ENCODE measurements at regions not wholly inside any gene's neighbourhood (a gene's known extent, or its start where the extent isn't known, plus 50 kb on each side); places are given as distances from the start of the nearest gene placed in this dataset.

DNA sequence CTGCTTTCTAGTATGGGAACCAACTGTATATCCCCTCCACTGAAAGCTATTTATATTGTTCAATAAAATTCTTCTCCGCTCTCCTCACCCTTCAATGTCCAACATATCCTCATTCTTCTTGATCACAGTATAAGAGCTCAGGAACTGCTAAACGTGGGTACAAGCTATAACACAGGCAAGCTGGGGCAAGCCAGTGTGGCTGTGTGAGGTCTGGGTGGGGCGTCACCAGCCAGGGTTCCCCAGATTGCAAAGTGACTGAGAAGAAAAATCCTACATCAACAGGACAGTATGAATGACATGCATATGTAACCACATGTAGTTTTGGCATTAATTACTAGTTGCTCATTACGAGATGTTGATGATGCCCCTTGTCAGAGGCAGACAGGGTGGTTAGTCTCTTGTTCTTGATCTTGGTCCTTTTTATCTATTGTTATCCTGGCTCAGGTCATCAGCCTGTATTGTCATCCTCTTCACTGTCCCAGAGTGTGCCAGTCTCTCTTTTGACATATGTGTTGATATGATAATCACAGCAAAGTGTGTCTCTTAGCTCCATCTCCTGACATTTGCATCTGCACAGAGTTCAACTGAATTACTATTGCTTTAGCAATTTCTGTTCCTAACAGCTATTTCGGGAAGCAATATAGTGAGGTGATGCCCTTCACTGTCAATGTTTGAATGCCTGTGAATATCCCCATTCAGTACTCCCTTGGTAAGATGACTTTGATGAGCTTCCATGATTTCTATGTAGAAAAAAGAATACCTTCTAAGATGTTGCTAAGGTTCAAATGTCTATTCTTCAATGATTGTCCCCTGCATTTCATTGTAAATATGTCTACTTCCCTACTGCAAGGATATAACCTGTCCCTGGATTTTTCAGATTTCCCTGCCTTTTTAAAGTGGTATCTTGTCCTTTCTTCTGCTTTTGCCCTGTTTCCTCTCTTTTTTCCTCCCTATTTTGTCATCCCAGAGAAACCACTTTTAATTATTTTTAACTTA, 140.3 kb downstream of the MAT2B start:
- TF ChIP-seq, protein P1, sequence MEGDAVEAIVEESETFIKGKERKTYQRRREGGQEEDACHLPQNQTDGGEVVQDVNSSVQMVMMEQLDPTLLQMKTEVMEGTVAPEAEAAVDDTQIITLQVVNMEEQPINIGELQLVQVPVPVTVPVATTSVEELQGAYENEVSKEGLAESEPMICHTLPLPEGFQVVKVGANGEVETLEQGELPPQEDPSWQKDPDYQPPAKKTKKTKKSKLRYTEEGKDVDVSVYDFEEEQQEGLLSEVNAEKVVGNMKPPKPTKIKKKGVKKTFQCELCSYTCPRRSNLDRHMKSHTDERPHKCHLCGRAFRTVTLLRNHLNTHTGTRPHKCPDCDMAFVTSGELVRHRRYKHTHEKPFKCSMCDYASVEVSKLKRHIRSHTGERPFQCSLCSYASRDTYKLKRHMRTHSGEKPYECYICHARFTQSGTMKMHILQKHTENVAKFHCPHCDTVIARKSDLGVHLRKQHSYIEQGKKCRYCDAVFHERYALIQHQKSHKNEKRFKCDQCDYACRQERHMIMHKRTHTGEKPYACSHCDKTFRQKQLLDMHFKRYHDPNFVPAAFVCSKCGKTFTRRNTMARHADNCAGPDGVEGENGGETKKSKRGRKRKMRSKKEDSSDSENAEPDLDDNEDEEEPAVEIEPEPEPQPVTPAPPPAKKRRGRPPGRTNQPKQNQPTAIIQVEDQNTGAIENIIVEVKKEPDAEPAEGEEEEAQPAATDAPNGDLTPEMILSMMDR (IDR thresholded peaks at IDR 0.05 in 4 of 5, conservative IDR thresholded peaks at IDR 0.05 in 1 of 5): no peak
- no peak for TF ChIP-seq POLR2A (IDR thresholded peaks at IDR 0.05)

Data from gastrocnemius medialis (tissue), 4 donors.